Heart left ventricle (tissue), 16 donors: ENCODE measurements at regions not wholly inside any gene's neighbourhood (a gene's known extent, or its start where the extent isn't known, plus 50 kb on each side); places are given as distances from the start of the nearest gene placed in this dataset.

ENCODE experiments used
- ATAC-seq, 4 donors: fragments of 200-7000 bp; cut with Tn5 transposase; one replicate each; pipeline ENCODE4 v1.9.1; 2020 to 2022; ENCODE audit warnings: moderate library complexity in 4 of 4, mild to moderate bottlenecking in 3 of 4, moderate number of reproducible peaks in 1 of 4
- DNase-seq, 5 donors: peaks; one replicate each; pipeline ENCODE4 v3.0.0-alpha.2; 2020
- H3K27ac ChIP-seq, 12 donors: fragments of 200-600 bp; sonication (generic) in 4 of 12; one replicate each; pipeline versions ENCODE4 v1.5.0 to v1.8.0; 2016 to 2022; ENCODE audit warnings: mild to moderate bottlenecking in 2 of 12
- H3K27me3 ChIP-seq, 9 donors: fragments of 200-600 bp; sonication (generic) in 2 of 9; one replicate each; pipeline versions ENCODE4 v1.5.1 to v1.8.0; 2016 to 2022; ENCODE audit warnings: mild to moderate bottlenecking in 3 of 9
- H3K36me3 ChIP-seq, 9 donors: fragments of 200-600 bp; sonication (generic) in 2 of 9; one replicate each; pipeline versions ENCODE4 v1.5.0 to v1.8.0; 2018 to 2022; ENCODE audit warnings: mild to moderate bottlenecking in 2 of 9
- H3K4me1 ChIP-seq, 12 donors: fragments of 200-600 bp; sonication (generic) in 4 of 12; one replicate each; pipeline versions ENCODE4 v1.5.0 to v1.8.0; 2016 to 2022; ENCODE audit warnings: mild to moderate bottlenecking in 3 of 12
- H3K4me3 ChIP-seq, 12 donors: fragments of 200-600 bp; sonication (generic) in 4 of 12; one replicate each; pipeline versions ENCODE4 v1.5.0 to v1.8.0; 2017 to 2022; ENCODE audit warnings: mild to moderate bottlenecking in 9 of 12, moderate library complexity in 4 of 12
- H3K9me3 ChIP-seq, 12 donors: fragments of 200-600 bp; sonication (generic) in 4 of 12; one replicate each; pipeline versions ENCODE4 v1.5.0 to v1.8.0; 2016 to 2022; ENCODE audit warnings: mild to moderate bottlenecking in 1 of 12
- POLR2A ChIP-seq, 2 donors: fragments of 450-650 bp; IDR thresholded peaks; one replicate each; pipeline ENCODE4 v1.6.1; 2017; ENCODE audit warnings: antibody characterized with exemption in 2 of 2, mild to moderate bottlenecking in 2 of 2, moderate library complexity in 2 of 2
- WGBS, 4 donors: extraction: QIAGEN DNeasy Blood & Tissue Kit in 2 of 4; methylation state at CpG; one replicate each; pipeline versions ENCODE4 v1.1.5 to v1.1.7; 2013 to 2018; 5-methylcytosine and 5-hydroxymethylcytosine counted together
- intact Hi-C, 10 donors: fragments of 100-400 bp; cut with DNase I; formaldehyde crosslinking; loops; one replicate each; pipeline versions ENCODE4 v1.11.1 to v1.14.2; 2022
- TF ChIP-seq, protein P1 (sequence below), 12 donors: fragments of 200-600 bp; sonication (generic) in 4 of 12; IDR thresholded peaks; one replicate each; pipeline versions ENCODE4 v1.5.0 to v1.8.0; 2018 to 2022; ENCODE audit warnings: antibody characterized with exemption in 12 of 12, mild to moderate bottlenecking in 5 of 12
- donor health status: ischemic (EF 13 %, LVEDD 7.1; RV severe dilation, severe dysfunction).
- donor health status: healthy with polysubstance abuse.
- donor health status: DM: no; HTN: yes; CAD: no.
- donor health status: DM: no; HTN: no; CAD: no.
- donor health status: ischemic (EF 25% LVEDD 6.9; RV normal size, moderate dysfunction).
- donor health status: ischemic (EF 25% LVEDD 5.7; RV mildly dilated, moderate dysfunction).
- donor health status: healthy.
- donor health status: DM: yes; HTN: yes; CAD: no.
- donor health status: ischemic (EF 35%, LVEDD 5.7; RV mildly dilated, moderate dysfunction).
- donor health status: nonischemic (EF 11% LVEDD 7.7; RV severe dilation, severe dysfunction).
- donor health status: DM: yes; HTN: yes; CAD: no.
- donor health status: PGD.
- donor health status: ischemic (EF 29% LVEDD 5.4; RV normal size, mild dysfunction).
- donor health status: nonischemic (EF 23%, LVEDD 6.1; RV moderate dilation, normal function).

DNA sequence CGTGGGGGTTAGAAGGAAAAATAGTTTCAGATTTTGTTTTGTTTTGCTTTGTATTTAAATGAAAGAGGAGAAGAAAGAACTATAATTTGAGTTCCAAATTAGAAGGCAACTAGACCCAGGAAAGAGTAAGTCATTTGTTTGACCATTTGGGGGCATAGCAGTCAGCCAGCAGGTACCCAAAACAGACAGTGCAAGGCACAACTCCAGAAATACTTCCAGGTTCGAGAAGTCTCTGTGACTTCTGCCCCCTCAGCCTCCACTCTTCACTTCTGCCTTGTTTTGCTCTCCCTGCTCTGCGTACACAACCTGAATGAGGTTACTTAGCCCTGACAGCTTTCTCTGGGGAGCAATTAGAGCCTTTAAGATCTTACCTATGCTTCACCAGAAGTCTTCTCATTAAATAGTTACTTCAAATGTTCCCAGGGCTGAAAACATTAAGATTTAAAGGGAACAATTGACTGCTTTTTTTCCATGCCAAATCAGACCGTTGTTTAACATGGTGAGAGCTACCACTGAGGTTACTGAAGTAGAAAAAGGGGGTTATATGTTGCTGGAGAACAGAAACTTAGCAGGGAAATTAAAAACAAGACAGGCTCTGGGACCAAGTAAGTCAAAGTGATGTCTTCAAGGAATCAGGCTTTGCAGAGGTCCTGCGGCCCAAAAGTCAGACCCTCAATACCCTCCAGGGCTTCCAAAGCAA, 216.9 kb downstream of the BCL11A start:
- TF ChIP-seq POLR2A (IDR thresholded peaks at IDR 0.05): no peak
- H3K4me1 ChIP-seq: peaks cover 0 to 26% (median 0%) of the 10 kb centered on the region in 12 donors
- no peak overlapping the region for H3K27ac ChIP-seq
- no peaks in the 10 kb centered on the region for H3K27me3 ChIP-seq
- H3K9me3 ChIP-seq: no peaks in the 10 kb centered on the region
- ATAC-seq (peak in 2 of 4 donors; percentile 33 to 45), DNase-seq (no peak)
- intact Hi-C loops: loop anchor here in 7 of 10 donors (2.0 to 10.0 kb wide), 6 partner anchors 98 to 218 kb away; partner anchors contain the start of gene BCL11A (in 3 of the 7)
- H3K36me3 ChIP-seq: no peaks in the 10 kb centered on the region
- WGBS, 4 donors: 60 to 77% (median 66%) methylated on average over 5 of the region's 5 CpGs
- no peak overlapping the region for H3K4me3 ChIP-seq

DNA sequence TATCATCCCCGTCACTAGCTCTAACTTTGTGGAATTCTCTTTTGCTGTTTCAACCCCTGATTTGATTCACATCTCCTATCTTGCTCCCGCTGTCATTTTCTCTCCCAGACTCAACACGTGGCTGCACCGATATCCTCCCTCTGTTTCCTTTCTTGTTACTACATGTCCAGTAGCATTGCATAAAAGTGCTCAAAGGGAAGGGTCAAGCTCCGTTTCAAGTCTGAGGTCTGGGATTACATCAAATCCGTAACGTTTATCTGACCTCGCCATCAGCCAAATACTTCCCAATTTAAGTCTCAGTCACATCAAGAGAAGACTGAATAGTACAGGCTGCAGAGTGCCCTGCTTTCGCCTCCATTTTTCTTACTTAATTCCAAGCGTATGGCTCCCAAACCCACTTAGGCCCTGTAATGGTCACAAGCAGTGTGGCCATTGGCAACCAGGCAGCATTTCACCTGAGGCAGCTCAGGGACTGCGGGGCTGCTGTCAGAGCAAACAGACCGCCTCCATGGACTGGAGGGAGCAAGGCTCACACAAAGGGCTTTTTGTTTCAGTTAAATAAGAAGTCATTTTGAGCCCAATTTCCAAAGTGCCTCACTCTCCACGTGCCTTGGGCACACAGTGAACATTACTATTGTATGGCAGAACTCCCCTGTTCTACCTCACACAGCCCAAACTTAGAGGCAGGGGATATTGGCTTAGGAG, 217.8 kb downstream of the BCL11A start:
- Histone ChIP-seq H3K27me3 (no peaks in the 10 kb centered on the region), H3K9me3 (no peaks in the 10 kb centered on the region), H3K4me1 (peaks cover 0 to 26% (median 0%) of the 10 kb centered on the region in 12 donors), H3K27ac (no peak overlapping the region), H3K4me3 (no peak overlapping the region), H3K36me3 (no peaks in the 10 kb centered on the region)
- no peak for DNase-seq
- ATAC-seq: no peak
- intact Hi-C loops: loop anchor here in 7 of 10 donors (2.0 to 10.0 kb wide), 6 partner anchors 99 to 219 kb away; partner anchors contain the start of gene BCL11A (in 3 of the 7)
- TF ChIP-seq, protein P1, sequence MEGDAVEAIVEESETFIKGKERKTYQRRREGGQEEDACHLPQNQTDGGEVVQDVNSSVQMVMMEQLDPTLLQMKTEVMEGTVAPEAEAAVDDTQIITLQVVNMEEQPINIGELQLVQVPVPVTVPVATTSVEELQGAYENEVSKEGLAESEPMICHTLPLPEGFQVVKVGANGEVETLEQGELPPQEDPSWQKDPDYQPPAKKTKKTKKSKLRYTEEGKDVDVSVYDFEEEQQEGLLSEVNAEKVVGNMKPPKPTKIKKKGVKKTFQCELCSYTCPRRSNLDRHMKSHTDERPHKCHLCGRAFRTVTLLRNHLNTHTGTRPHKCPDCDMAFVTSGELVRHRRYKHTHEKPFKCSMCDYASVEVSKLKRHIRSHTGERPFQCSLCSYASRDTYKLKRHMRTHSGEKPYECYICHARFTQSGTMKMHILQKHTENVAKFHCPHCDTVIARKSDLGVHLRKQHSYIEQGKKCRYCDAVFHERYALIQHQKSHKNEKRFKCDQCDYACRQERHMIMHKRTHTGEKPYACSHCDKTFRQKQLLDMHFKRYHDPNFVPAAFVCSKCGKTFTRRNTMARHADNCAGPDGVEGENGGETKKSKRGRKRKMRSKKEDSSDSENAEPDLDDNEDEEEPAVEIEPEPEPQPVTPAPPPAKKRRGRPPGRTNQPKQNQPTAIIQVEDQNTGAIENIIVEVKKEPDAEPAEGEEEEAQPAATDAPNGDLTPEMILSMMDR (IDR thresholded peaks at IDR 0.05): no peak
- no peak for TF ChIP-seq POLR2A (IDR thresholded peaks at IDR 0.05)
- 72 to 76% (median 74%) methylated on average over 12 to 13 of the region's 13 CpGs for WGBS, 4 donors

DNA sequence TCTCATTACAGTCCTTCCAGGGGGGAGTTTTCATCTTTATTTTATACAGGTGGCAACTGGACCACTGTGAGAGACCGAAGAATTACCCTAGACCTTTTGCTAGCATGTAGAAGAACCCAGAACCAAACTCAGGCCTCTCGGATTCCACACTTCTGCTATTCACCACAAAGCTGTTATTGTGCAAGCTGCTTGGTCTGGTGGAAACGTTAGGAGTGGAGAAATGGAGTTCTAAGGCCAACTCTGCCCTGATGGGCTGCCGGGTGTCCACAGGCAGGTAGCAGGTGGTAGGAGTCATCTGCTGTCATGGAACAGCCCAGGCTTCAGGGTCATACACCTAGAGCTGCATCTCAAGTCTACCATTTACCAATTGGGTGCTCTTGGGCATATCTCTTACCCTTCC, 218.8 kb downstream of the BCL11A start:
- Histone ChIP-seq H3K27ac (no peak overlapping the region), H3K4me3 (no peak overlapping the region), H3K4me1 (peaks cover 0 to 26% (median 0%) of the 10 kb centered on the region in 12 donors), H3K27me3 (no peaks in the 10 kb centered on the region), H3K9me3 (no peaks in the 10 kb centered on the region), H3K36me3 (no peaks in the 10 kb centered on the region)
- DNase-seq (no peak), ATAC-seq (no peak)
- intact Hi-C loops: loop anchor here in 5 of 10 donors (5.0 to 10.0 kb wide), 5 partner anchors 100 to 220 kb away; partner anchors contain the start of gene BCL11A (in 3 of the 5)
- 77 to 86% (median 84%) methylated on average over 4 of the region's 4 CpGs for WGBS, 4 donors
- TF ChIP-seq, protein P1 (IDR thresholded peaks at IDR 0.05): no peak
- TF ChIP-seq POLR2A (IDR thresholded peaks at IDR 0.05): no peak

DNA sequence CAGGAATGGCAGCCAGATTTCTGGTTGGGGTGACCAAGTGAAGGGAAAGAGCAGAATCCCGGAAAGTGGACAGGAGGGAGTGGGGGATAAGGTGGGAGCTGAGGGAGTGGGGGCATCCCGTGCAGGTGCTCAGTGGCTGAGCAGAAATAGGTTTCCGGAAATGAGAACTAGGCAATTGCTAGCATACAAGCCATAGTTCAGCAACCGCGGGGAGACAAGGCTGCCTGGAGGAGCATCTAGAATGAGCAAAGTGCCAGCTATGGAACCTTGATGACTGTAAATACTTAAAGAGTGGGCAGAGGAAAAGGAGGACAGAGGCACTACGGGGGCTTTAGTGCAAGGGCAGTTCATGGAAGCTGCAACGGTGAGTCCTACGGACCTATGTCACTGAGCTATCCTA, 220.2 kb downstream of the BCL11A start:
- no peaks in the 10 kb centered on the region for H3K9me3 ChIP-seq
- ATAC-seq: no peak
- WGBS, 4 donors: 90 to 94% (median 93%) methylated on average over 8 of the region's 8 CpGs
- H3K27ac ChIP-seq: no peak overlapping the region
- H3K36me3 ChIP-seq: no peaks in the 10 kb centered on the region
- no peaks in the 10 kb centered on the region for H3K27me3 ChIP-seq
- intact Hi-C loops: loop anchor here in 2 of 10 donors (10.0 kb wide), 3 partner anchors 102 to 222 kb away; partner anchors contain the start of gene BCL11A (in 1 of the 2)
- H3K4me3 ChIP-seq: no peak overlapping the region
- no peak for DNase-seq
- TF ChIP-seq, protein P1 (IDR thresholded peaks at IDR 0.05): no peak
- no peak for TF ChIP-seq POLR2A (IDR thresholded peaks at IDR 0.05)
- H3K4me1 ChIP-seq: peaks cover 0 to 26% (median 0%) of the 10 kb centered on the region in 12 donors
